ENCODE measurements at regions not wholly inside any gene's neighbourhood (a gene's known extent, or its start where the extent isn't known, plus 50 kb on each side); places are given as distances from the start of the nearest gene placed in this dataset.

GRCh38 chr15:39110336-39110735 is 470.5 kb upstream of the THBS1 start:
- TF ChIP-seq GATA3 (IDR thresholded peaks at IDR 0.05; ENCODE audit: low read depth, low read length) = no peak
- no peak for TF ChIP-seq GATA2 (IDR thresholded peaks at IDR 0.05; ENCODE audit: low read depth, low read length)

All from SH-SY5Y (cell line).